MM.1S (cell line): ENCODE measurements at regions not wholly inside any gene's neighbourhood (a gene's known extent, or its start where the extent isn't known, plus 50 kb on each side); places are given as distances from the start of the nearest gene placed in this dataset.

Experiments
- CTCF ChIP-seq: fragments of 300-600 bp; sonication (generic); IDR thresholded peaks from 2 replicates; pipeline ENCODE4 v1.5.1; 2016; ENCODE audit warnings: antibody characterized with exemption, low read length, mixed read lengths
- EZH2phosphoT487 ChIP-seq: fragments of 300-600 bp; sonication (generic); IDR thresholded peaks from 2 replicates; pipeline ENCODE4 v1.6.1; 2018; ENCODE audit warnings: antibody characterized with exemption, low read length

- TF ChIP-seq CTCF (no peak), EZH2phosphoT487 (no peak)
These were observed 517.8 kb upstream of the CELF2 start for GRCh38 chr10:10499839-10500238.
